T-cell (primary cell): ENCODE measurements at regions not wholly inside any gene's neighbourhood (a gene's known extent, or its start where the extent isn't known, plus 50 kb on each side); places are given as distances from the start of the nearest gene placed in this dataset.

Source experiments
- ATAC-seq, 4 experiments: fragments of 200-7000 bp in 3 of 4; fragments of 150-1000 bp in 1 of 4; cut with Tn5 transposase; replicated peaks in 1 of 4; 1 replicate in 3 of 4; 2 replicates in 1 of 4; pipeline ENCODE4 v1.10.0; 2021; ENCODE audit warnings: moderate library complexity in 3 of 4, mild to moderate bottlenecking in 2 of 4, moderate number of reproducible peaks in 1 of 4
- CTCF ChIA-PET, 2 donors: fragments of 300-600 bp; sonication (Branson Sonifier 250); formaldehyde crosslinking; loops; one replicate each; lab custom pipeline; 2022; ENCODE audit warnings: antibody characterized with exemption in 2 of 2; lab: Charles Lee
- POLR2A ChIA-PET, 2 donors: fragments of 300-600 bp; sonication (Branson Sonifier 250); formaldehyde crosslinking; loops; one replicate each; lab custom pipeline; 2022; ENCODE audit warnings: antibody characterized with exemption in 2 of 2; lab: Charles Lee
- DNase-seq, 35 experiments: peaks; one replicate each; pipeline versions ENCODE4 v3.0.0 to v3.0.0-alpha.2; 2013 to 2023
- H3K27ac ChIP-seq: one replicate; pipeline ENCODE4 v1.5.1; 2013; ENCODE audit warnings: low read length
- H3K27me3 ChIP-seq, 2 experiments: replicated peaks in 1 of 2; 1 replicate in 1 of 2; 2 replicates in 1 of 2; pipeline versions ENCODE4 v1.6.1 to v1.7.0; 2013; ENCODE audit warnings: low read length in 1 of 2, mixed read lengths in 1 of 2; ENCODE audit not compliant: control insufficient read depth in 2 of 2, insufficient read depth in 2 of 2; ENCODE audit errors: extremely low read depth in 1 of 2
- H3K36me3 ChIP-seq, 2 donors: 1 replicate in 1 of 2; 2 replicates in 1 of 2; pipeline versions ENCODE4 v1.6.1 to v1.7.0; 2013; ENCODE audit warnings: low read length in 1 of 2; ENCODE audit not compliant: control insufficient read depth in 2 of 2, insufficient read depth in 1 of 2; ENCODE audit errors: extremely low read depth in 1 of 2
- H3K4me1 ChIP-seq, 2 experiments: 1 replicate in 1 of 2; 2 replicates in 1 of 2; pipeline versions ENCODE4 v1.6.1 to v1.7.0; 2013; ENCODE audit warnings: low read length in 2 of 2, mixed read lengths in 1 of 2; ENCODE audit not compliant: insufficient read depth in 2 of 2, control insufficient read depth in 1 of 2; ENCODE audit errors: extremely low read depth in 1 of 2
- H3K4me3 ChIP-seq, 2 donors: 1 replicate in 1 of 2; 2 replicates in 1 of 2; pipeline versions ENCODE4 v1.5.1 to v1.7.0; 2013; ENCODE audit warnings: mild to moderate bottlenecking in 2 of 2, low read length in 1 of 2, moderate library complexity in 1 of 2; ENCODE audit not compliant: control insufficient read depth in 1 of 2; ENCODE audit errors: extremely low read depth in 1 of 2
- H3K9me3 ChIP-seq: 2 replicates; pipeline ENCODE4 v1.7.0; 2013
- H3K27ac Mint-ChIP-seq, 2 donors: one replicate each; pipeline ENCODE4 v1.8.0; 2020 to 2021; ENCODE audit warnings: mild to moderate bottlenecking in 2 of 2, mixed read lengths in 2 of 2
- H3K27me3 Mint-ChIP-seq, 2 donors: one replicate each; pipeline ENCODE4 v1.8.0; 2021 to 2022; ENCODE audit warnings: mixed read lengths in 2 of 2
- H3K36me3 Mint-ChIP-seq: one replicate; pipeline ENCODE4 v1.8.0; 2021; ENCODE audit warnings: mixed read lengths
- H3K4me1 Mint-ChIP-seq, 3 donors: one replicate each; pipeline ENCODE4 v1.8.0; 2020 to 2022; ENCODE audit warnings: mixed read lengths in 3 of 3, mild to moderate bottlenecking in 1 of 3
- H3K4me3 Mint-ChIP-seq, 3 donors: one replicate each; pipeline ENCODE4 v1.8.0; 2020 to 2022; ENCODE audit warnings: mild to moderate bottlenecking in 3 of 3, mixed read lengths in 3 of 3, moderate library complexity in 3 of 3
- H3K9me3 Mint-ChIP-seq, 3 donors: one replicate each; pipeline ENCODE4 v1.8.0; 2020 to 2022; ENCODE audit warnings: mixed read lengths in 3 of 3
- WGBS: methylation state at CpG from one replicate; pipeline ENCODE4 v1.1.5; 2013; ENCODE audit warnings: missing lambda C conversion rate; ENCODE audit not compliant: insufficient coverage; 5-methylcytosine and 5-hydroxymethylcytosine counted together

DNA sequence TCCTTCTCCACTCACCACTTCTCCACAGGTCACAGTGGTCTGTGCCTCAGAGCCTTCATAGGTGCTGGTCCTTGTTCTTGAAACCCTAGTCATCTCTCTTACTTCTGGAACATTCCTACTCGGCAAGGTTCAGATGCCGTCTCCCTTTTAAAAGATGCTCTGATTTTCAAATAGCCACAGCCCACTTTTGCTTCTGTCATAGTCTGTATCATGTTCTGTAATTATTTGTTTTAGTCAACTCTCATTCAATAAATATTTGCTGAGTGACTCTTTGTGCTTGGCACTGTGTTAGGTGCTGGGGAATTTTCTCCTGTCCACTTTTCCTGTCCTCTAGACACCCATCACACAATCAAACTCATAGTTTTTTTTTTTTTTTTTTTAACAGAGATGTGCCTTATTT is 181.3 kb upstream of the IL12B start:
- no CpG with 5 or more reads among the region's 2 CpGs for WGBS
- Mint-ChIP-seq H3K27ac (no peak overlapping the region), H3K9me3 (no peaks in the 10 kb centered on the region), H3K4me1 (peaks cover 3 to 7% (median 7%) of the 10 kb centered on the region in 3 donors), H3K36me3 (no peaks in the 10 kb centered on the region), H3K27me3 (peaks cover 2 to 19% of the 10 kb centered on the region in 2 donors), H3K4me3 (no peak overlapping the region)
- no peak overlapping the region for H3K27ac ChIP-seq
- no peaks in the 10 kb centered on the region for H3K4me1 ChIP-seq
- H3K4me3 ChIP-seq, result no peak overlapping the region
- H3K9me3 ChIP-seq, result no peaks in the 10 kb centered on the region
- H3K36me3 ChIP-seq, result no peaks in the 10 kb centered on the region
- peaks cover 0 to 4% of the 10 kb centered on the region in 2 experiments for H3K27me3 ChIP-seq
- ATAC-seq (no peak), DNase-seq (no peak)
- CTCF ChIA-PET, result no interaction called here
- POLR2A ChIA-PET, result no interaction called here

- Histone ChIP-seq H3K36me3 (no peaks in the 10 kb centered on the region), H3K4me1 (no peaks in the 10 kb centered on the region), H3K4me3 (no peak overlapping the region), H3K9me3 (no peaks in the 10 kb centered on the region), H3K27ac (no peak overlapping the region), H3K27me3 (peaks cover 0 to 3% of the 10 kb centered on the region in 2 experiments)
- POLR2A ChIA-PET, result no interaction called here
- CTCF ChIA-PET, result no interaction called here
- H3K9me3 Mint-ChIP-seq, result no peaks in the 10 kb centered on the region
- H3K4me1 Mint-ChIP-seq, result peaks cover 3 to 7% (median 7%) of the 10 kb centered on the region in 3 donors
- H3K36me3 Mint-ChIP-seq, result no peaks in the 10 kb centered on the region
- DNase-seq, result no peak
- no peak overlapping the region for H3K4me3 Mint-ChIP-seq
- ATAC-seq, result no peak
- peaks cover 2 to 19% of the 10 kb centered on the region in 2 donors for H3K27me3 Mint-ChIP-seq
- WGBS, result 94% methylated on average over 3 of the region's 3 CpGs
- H3K27ac Mint-ChIP-seq, result no peak overlapping the region
Observed at GRCh38 chr5:159512064-159512463, 181.8 kb upstream of the IL12B start.

GRCh38 chr5:159514229-159514810 is 184.0 kb upstream of the IL12B start:
- POLR2A ChIA-PET, result no interaction called here

DNA sequence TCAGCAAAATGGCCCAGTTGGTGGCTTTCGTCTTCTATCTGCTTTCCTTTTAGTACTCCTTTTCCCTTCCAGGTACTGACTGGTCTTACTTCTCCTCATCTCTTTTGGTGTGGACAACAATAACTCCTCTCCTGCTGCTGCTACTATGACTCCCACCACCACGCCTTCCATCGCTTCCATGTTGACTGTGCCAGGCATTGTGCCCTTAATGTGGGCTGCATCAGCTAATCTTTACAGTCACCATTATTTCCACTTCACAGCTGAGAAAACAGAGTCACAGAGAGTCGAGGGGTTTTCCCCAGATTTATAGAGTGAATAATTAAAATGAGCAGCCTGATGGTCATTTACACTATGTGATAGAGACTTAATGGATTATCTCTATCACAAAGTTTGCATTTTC is 184.9 kb upstream of the IL12B start:
- no peak overlapping the region for H3K27ac ChIP-seq
- Mint-ChIP-seq H3K36me3 (no peaks in the 10 kb centered on the region), H3K4me3 (no peak overlapping the region), H3K9me3 (no peaks in the 10 kb centered on the region), H3K27ac (no peak overlapping the region), H3K4me1 (peaks cover 3 to 7% (median 7%) of the 10 kb centered on the region in 3 donors), H3K27me3 (peaks cover 2 to 19% of the 10 kb centered on the region in 2 donors)
- no peaks in the 10 kb centered on the region for H3K9me3 ChIP-seq
- no peak for ATAC-seq
- no peak for DNase-seq
- peaks cover 0 to 3% of the 10 kb centered on the region in 2 experiments for H3K27me3 ChIP-seq
- ChIA-PET CTCF (interaction anchor here (0.6 to 1.3 kb wide), 7 partner anchors 11 to 1697 kb away, joined by 3 to 5 read pairs (median 4); no protein-coding TSS in a partner anchor), POLR2A (no interaction called here)
- no peaks in the 10 kb centered on the region for H3K36me3 ChIP-seq
- H3K4me3 ChIP-seq, result no peak overlapping the region
- H3K4me1 ChIP-seq, result no peaks in the 10 kb centered on the region
- WGBS, result 60% methylated on average over 3 of the region's 4 CpGs

More at GRCh38 chr5:159514229-159514810, 184.0 kb upstream of the IL12B start:
- no peaks in the 10 kb centered on the region for H3K36me3 ChIP-seq
- peaks cover 3 to 7% (median 7%) of the 10 kb centered on the region in 3 donors for H3K4me1 Mint-ChIP-seq
- no peaks in the 10 kb centered on the region for H3K4me1 ChIP-seq
- CTCF ChIA-PET, result interaction anchor here (0.7 to 1.2 kb wide), 3 partner anchors 10 to 1696 kb away, joined by 3 to 4 read pairs (median 4); no protein-coding TSS in a partner anchor
- no peaks in the 10 kb centered on the region for H3K9me3 ChIP-seq
- no peaks in the 10 kb centered on the region for H3K36me3 Mint-ChIP-seq
- WGBS, result 94% methylated on average over 3 of the region's 14 CpGs
- no peak overlapping the region for H3K4me3 ChIP-seq
- H3K27me3 ChIP-seq, result peaks cover 0 to 3% of the 10 kb centered on the region in 2 experiments
- no peak overlapping the region for H3K27ac Mint-ChIP-seq
- H3K9me3 Mint-ChIP-seq, result no peaks in the 10 kb centered on the region
- ATAC-seq (no peak), DNase-seq (no peak)
- H3K27ac ChIP-seq, result no peak overlapping the region
- H3K4me3 Mint-ChIP-seq, result no peak overlapping the region
- peaks cover 2 to 19% of the 10 kb centered on the region in 2 donors for H3K27me3 Mint-ChIP-seq

DNA sequence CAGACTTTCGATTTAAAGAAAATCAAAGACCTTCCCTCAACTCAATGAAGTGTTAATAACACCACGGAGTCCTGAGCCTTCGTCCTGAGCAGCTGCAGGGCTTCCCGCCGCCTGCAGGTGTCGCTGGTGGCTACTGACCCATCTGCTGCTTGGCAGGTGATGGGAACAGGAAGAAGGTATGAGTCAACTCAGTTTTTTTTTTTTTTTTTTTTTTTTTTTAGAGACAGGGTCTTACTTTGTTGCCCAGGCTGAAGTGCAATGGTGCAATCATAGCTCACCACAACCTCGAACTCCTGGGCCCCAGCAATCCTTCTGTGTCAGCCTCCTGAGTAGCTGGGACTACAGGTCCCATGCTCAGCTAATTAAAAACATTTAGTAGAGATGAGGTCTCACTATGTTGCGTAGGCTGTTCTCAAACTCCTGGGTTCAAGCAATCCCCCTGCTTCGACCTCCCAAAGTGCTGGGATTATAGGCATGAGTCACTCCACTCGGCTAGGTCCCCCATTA is 185.7 kb upstream of the IL12B start:
- DNase-seq (peak in 34 of 35 experiments; percentile 14 to 69 (median 42)), ATAC-seq (peak; percentile 71 to 93 (median 82))
- H3K27ac Mint-ChIP-seq, result no peak overlapping the region
- Histone ChIP-seq H3K27me3 (peaks cover 0 to 3% of the 10 kb centered on the region in 2 experiments), H3K4me3 (no peak overlapping the region), H3K4me1 (no peaks in the 10 kb centered on the region), H3K36me3 (no peaks in the 10 kb centered on the region), H3K27ac (no peak overlapping the region), H3K9me3 (no peaks in the 10 kb centered on the region)
- H3K9me3 Mint-ChIP-seq, result no peaks in the 10 kb centered on the region
- 68% methylated on average over 4 of the region's 10 CpGs for WGBS
- POLR2A ChIA-PET, result no interaction called here
- CTCF ChIA-PET, result interaction anchor here (0.6 to 1.3 kb wide), 13 partner anchors 9 to 854 kb away, joined by 3 to 7 read pairs (median 4); no protein-coding TSS in a partner anchor
- H3K4me1 Mint-ChIP-seq, result peaks cover 3 to 7% (median 7%) of the 10 kb centered on the region in 3 donors
- peaks cover 2 to 19% of the 10 kb centered on the region in 2 donors for H3K27me3 Mint-ChIP-seq
- H3K4me3 Mint-ChIP-seq, result no peak overlapping the region
- no peaks in the 10 kb centered on the region for H3K36me3 Mint-ChIP-seq

DNA sequence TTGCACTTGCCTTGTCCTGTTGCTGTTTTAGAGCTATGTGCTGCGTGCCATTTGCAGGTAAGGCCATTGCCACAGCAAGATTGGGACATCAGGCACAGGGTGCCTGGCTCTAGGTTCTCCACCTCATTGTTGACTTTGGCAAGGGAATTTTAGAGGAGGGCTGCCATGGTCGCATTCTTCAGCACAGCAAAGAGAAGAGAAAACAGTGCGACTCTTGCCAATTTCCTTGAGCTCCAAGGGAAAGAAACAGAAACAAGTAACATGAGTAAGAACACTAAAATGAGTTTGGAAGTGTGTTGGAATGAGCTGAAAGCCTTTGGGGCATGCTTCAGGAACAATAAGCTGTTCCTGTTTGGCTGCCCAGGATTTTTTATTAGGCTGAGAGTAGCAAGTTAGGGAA is 188.1 kb upstream of the IL12B start:
- H3K4me1 ChIP-seq, result no peaks in the 10 kb centered on the region
- ChIA-PET POLR2A (no interaction called here), CTCF (interaction anchor here in 1 of 2 donors (0.6 kb wide), 1 partner anchor 73 kb away, joined by 3 read pairs; no protein-coding TSS in a partner anchor)
- Mint-ChIP-seq H3K36me3 (no peaks in the 10 kb centered on the region), H3K4me3 (no peak overlapping the region), H3K27ac (no peak overlapping the region), H3K27me3 (peaks cover 2 to 10% of the 10 kb centered on the region in 2 donors), H3K9me3 (no peaks in the 10 kb centered on the region), H3K4me1 (peaks cover 3 to 7% (median 7%) of the 10 kb centered on the region in 3 donors)
- ATAC-seq (no peak), DNase-seq (no peak)
- H3K9me3 ChIP-seq, result no peaks in the 10 kb centered on the region
- no peaks in the 10 kb centered on the region for H3K36me3 ChIP-seq
- H3K4me3 ChIP-seq, result no peak overlapping the region
- WGBS, result 96% methylated on average over 3 of the region's 3 CpGs
- H3K27ac ChIP-seq, result no peak overlapping the region
- H3K27me3 ChIP-seq, result peaks cover 0 to 3% of the 10 kb centered on the region in 2 experiments
